HCT116 (cell line): ENCODE measurements at regions not wholly inside any gene's neighbourhood (a gene's known extent, or its start where the extent isn't known, plus 50 kb on each side); places are given as distances from the start of the nearest gene placed in this dataset.
"Not testable (repeated sequence)": the region's sequence is repeated elsewhere in the genome, so short reads cannot be mapped to it uniquely, and the experiment has no call there.

Source experiments
- ATAC-seq: fragments of 200-7000 bp; cut with Tn5 transposase; 2 replicates; pipeline ENCODE4 v1.9.1; 2020; ENCODE audit warnings: mild to moderate bottlenecking, moderate library complexity
- BruUV-seq: library from RNA; stranded (reverse); fragments of 400-500 nt; replicated peaks from 2 replicates; lab custom pipeline; 2021; lab: Mats Ljungman, UMichigan
- CTCF ChIA-PET: fragments of 300-600 bp; sonication (Branson Sonifier 250); formaldehyde crosslinking; loops from one replicate; lab custom pipeline; 2021; ENCODE audit warnings: antibody characterized with exemption; lab: Charles Lee
- POLR2A ChIA-PET: fragments of 300-600, 350-600 bp; sonication (Branson Sonifier 250); formaldehyde crosslinking; loops from one replicate; lab custom pipeline; 2021; ENCODE audit warnings: antibody characterized with exemption; lab: Charles Lee
- RAD21 ChIA-PET, 2 experiments: fragments of 300-600 bp; sonication (Branson Sonifier 250); formaldehyde crosslinking; loops; one replicate each; lab custom pipeline; 2023; ENCODE audit warnings: low total read pairs in 2 of 2; ENCODE audit not compliant: uncharacterized antibody in 2 of 2, unreplicated experiment in 2 of 2, low non-redundant PET in 1 of 2; lab: Charles Lee
- DNase-seq: peaks from one replicate; pipeline ENCODE4 v3.0.0-alpha.2; 2010; ENCODE audit warnings: low read depth, low spot score
- H2AFZ ChIP-seq: fragments of 200-600 bp; shearing (Covaris generic), sonication (generic); 2 replicates; pipeline ENCODE4 v1.6.1; 2017; ENCODE audit warnings: low read depth, mixed run types, mixed read lengths, antibody characterized with exemption, low read length; ENCODE audit not compliant: poor library complexity, severe bottlenecking
- H3K27ac ChIP-seq: 2 replicates; pipeline ENCODE4 v1.5.1; 2012; ENCODE audit warnings: low read depth, low read length
- H3K27me3 ChIP-seq: fragments of 200-600 bp; sonication (generic); 2 replicates; pipeline ENCODE4 v1.6.1; 2016; ENCODE audit warnings: mixed run types, low read length, mixed read lengths; ENCODE audit not compliant: insufficient read depth
- H3K36me3 ChIP-seq, 2 experiments: fragments of 200-500 bp in 1 of 2; fragments of 200-600 bp in 1 of 2; sonication (Bioruptor generic) in 1 of 2; sonication (generic) in 1 of 2; 2 replicates each; pipeline versions ENCODE4 v1.5.1 to v1.6.1; 2014 to 2016; ENCODE audit warnings: low read length in 2 of 2, inconsistent platforms in 1 of 2, mixed read lengths in 1 of 2, mixed run types in 1 of 2; ENCODE audit not compliant: insufficient read depth in 2 of 2, control insufficient read depth in 1 of 2
- H3K4me1 ChIP-seq, 2 experiments: fragments of 200-600 bp in 1 of 2; sonication (generic) in 1 of 2; 2 replicates each; pipeline versions ENCODE4 v1.5.1 to v1.6.1; 2012 to 2017; ENCODE audit warnings: low read length in 2 of 2, inconsistent platforms in 1 of 2, mild to moderate bottlenecking in 1 of 2, mixed read lengths in 1 of 2, mixed run types in 1 of 2, moderate library complexity in 1 of 2; ENCODE audit not compliant: insufficient read depth in 2 of 2, control insufficient read depth in 1 of 2
- H3K4me2 ChIP-seq: fragments of 200-600 bp; sonication (generic); 2 replicates; pipeline ENCODE4 v1.6.1; 2017; ENCODE audit warnings: mixed run types, low read length, mixed read lengths
- H3K4me3 ChIP-seq, 2 experiments: fragments of 200-600 bp in 1 of 2; sonication (generic) in 1 of 2; replicated peaks in 1 of 2; 2 replicates each; pipeline ENCODE4 v1.5.1; 2011 to 2016; ENCODE audit warnings: low read length in 2 of 2, control low read depth in 1 of 2, low read depth in 1 of 2, mild to moderate bottlenecking in 1 of 2, mixed read lengths in 1 of 2, mixed run types in 1 of 2
- H3K79me2 ChIP-seq: fragments of 200-600 bp; sonication (generic); 2 replicates; pipeline ENCODE4 v1.6.1; 2017; ENCODE audit warnings: mild to moderate bottlenecking, mixed run types, low read length, moderate library complexity, mixed read lengths; ENCODE audit not compliant: insufficient read depth
- H3K9ac ChIP-seq: fragments of 200-600 bp; sonication (generic); 2 replicates; pipeline ENCODE4 v1.6.1; 2016; ENCODE audit warnings: low read length, mixed read lengths
- H3K9me2 ChIP-seq: fragments of 200-600 bp; sonication (generic), shearing (Covaris generic); 2 replicates; pipeline ENCODE4 v1.6.1; 2017; ENCODE audit warnings: mixed run types, mild to moderate bottlenecking, moderate library complexity; ENCODE audit not compliant: insufficient read depth
- H3K9me3 ChIP-seq, 2 experiments: fragments of 200-500 bp in 1 of 2; fragments of 200-600 bp in 1 of 2; sonication (Bioruptor generic) in 1 of 2; sonication (generic) in 1 of 2; 2 replicates each; pipeline ENCODE4 v1.6.1; 2014 to 2017; ENCODE audit warnings: low read length in 2 of 2, mixed read lengths in 2 of 2, inconsistent platforms in 1 of 2, low read depth in 1 of 2, mild to moderate bottlenecking in 1 of 2, mixed run types in 1 of 2, moderate library complexity in 1 of 2; ENCODE audit not compliant: control insufficient read depth in 1 of 2, insufficient read depth in 1 of 2
- H4K20me1 ChIP-seq: fragments of 200-600 bp; sonication (generic), shearing (Covaris generic); 2 replicates; pipeline ENCODE4 v1.6.1; 2017; ENCODE audit warnings: mixed run types, mild to moderate bottlenecking, moderate library complexity; ENCODE audit not compliant: insufficient read depth
- CEBPB ChIP-seq: IDR thresholded peaks from 2 replicates; pipeline ENCODE4 v1.6.1; 2012; ENCODE audit warnings: low read depth
- JUND ChIP-seq: IDR thresholded peaks from 2 replicates; pipeline ENCODE4 v1.6.1; 2012
- POLR2A ChIP-seq: IDR thresholded peaks from 2 replicates; pipeline ENCODE4 v1.7.0; 2011; ENCODE audit warnings: borderline replicate concordance; ENCODE audit not compliant: insufficient read depth, insufficient read length; ENCODE audit errors: extremely low read depth
- RAD21 ChIP-seq: IDR thresholded peaks from 2 replicates; pipeline ENCODE4 v1.6.1; 2012; ENCODE audit warnings: low read depth, mild to moderate bottlenecking
- SP1 ChIP-seq: IDR thresholded peaks from 2 replicates; pipeline ENCODE4 v1.6.1; 2012; ENCODE audit warnings: low read depth
- TCF7L2 ChIP-seq: IDR thresholded peaks from 2 replicates; pipeline ENCODE4 v1.7.0; 2011; ENCODE audit warnings: borderline replicate concordance, inconsistent platforms; ENCODE audit not compliant: insufficient read depth, insufficient read length; ENCODE audit errors: extremely low read depth
- YY1 ChIP-seq: IDR thresholded peaks from 2 replicates; pipeline ENCODE4 v1.6.1; 2011; ENCODE audit warnings: low read length, low read depth, moderate library complexity, mild to moderate bottlenecking; ENCODE audit not compliant: insufficient replicate concordance; ENCODE audit errors: extremely low read depth
- ZFX ChIP-seq: fragments of 450-650 bp; IDR thresholded peaks from 2 replicates; pipeline ENCODE4 v1.6.1; 2017
- ZNF274 ChIP-seq: fragments of 200-500 bp; sonication (Bioruptor generic); IDR thresholded peaks from 2 replicates; pipeline ENCODE4 v1.6.1; 2014; ENCODE audit warnings: mild to moderate bottlenecking, low read depth, low read length, inconsistent platforms
- intact Hi-C: fragments of 100-400 bp; cut with micrococcal nuclease; formaldehyde crosslinking; loops from 2 replicates; pipeline ENCODE4 v1.10.0; 2022
- TF ChIP-seq, protein P1 (sequence below), 3 experiments: fragments of 200-600 bp in 1 of 3; sonication (generic) in 1 of 3; IDR thresholded peaks in 2 of 3; conservative IDR thresholded peaks in 1 of 3; 2 replicates each; pipeline ENCODE4 v1.5.1; 2012 to 2017; ENCODE audit warnings: low read depth in 2 of 3, low read length in 2 of 3, antibody characterized with exemption in 1 of 3, borderline replicate concordance in 1 of 3, control low read depth in 1 of 3, mild to moderate bottlenecking in 1 of 3, mixed read lengths in 1 of 3, mixed run types in 1 of 3, moderate library complexity in 1 of 3; ENCODE audit not compliant: insufficient read depth in 1 of 3
- TF ChIP-seq, protein P2 (sequence below): IDR thresholded peaks from 2 replicates; pipeline ENCODE4 v1.6.1; 2012; ENCODE audit warnings: low read depth

DNA sequence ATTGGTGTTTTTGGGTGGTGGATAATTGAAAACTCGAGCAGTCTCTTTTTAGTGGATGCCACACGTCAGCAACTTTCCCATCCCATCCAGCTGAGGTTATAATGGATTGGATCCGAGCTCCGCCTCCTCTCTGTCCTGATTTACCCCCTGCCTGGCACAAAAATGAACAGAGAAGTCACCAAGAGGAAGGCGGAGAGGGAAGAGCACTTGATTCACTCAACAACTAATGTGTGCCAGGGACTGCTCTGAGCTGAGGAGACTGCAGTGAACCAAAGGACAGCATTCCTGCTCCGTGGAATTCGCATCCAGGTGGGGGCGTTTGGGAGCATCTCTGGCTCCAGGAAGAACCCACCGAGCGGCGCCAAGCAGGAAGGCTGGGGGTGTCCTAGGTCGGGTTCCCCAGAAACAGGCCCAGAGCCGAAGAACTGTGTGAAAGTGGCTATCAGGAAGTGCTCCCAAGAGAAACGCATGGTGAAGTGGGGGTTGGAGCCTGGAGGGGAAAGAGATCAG lies 95.8 kb upstream of the NAA20 start (continued):
- TF ChIP-seq ZFX (no peak), RAD21 (no peak), ZNF274 (no peak)

DNA sequence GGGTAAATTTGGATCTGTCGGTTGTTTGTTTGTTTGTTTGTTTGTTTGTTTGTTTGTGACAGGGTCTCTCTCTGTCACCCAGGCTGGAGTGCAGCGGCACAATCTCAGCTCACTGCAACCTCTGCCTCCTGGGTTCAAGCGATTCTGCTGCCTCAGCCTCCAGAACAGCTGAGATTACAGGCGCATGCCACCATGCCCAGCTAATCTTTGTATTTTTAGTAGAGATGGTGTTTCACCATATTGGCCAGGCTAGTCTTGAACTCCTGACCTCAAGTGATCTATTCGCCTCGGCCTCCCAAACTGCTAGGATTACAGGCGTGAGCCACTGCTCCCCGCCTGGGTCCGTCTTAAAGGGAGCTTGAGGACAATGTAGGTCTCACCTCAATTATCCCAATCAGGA lies 95.3 kb upstream of the NAA20 start:
- H3K79me2 ChIP-seq, H3K27me3 ChIP-seq, DNase-seq, H3K4me1 ChIP-seq, POLR2A ChIA-PET, H3K27ac ChIP-seq, H3K4me2 ChIP-seq, H2AFZ ChIP-seq, BruUV-seq, H3K36me3 ChIP-seq, CTCF ChIA-PET, H3K9ac ChIP-seq, H4K20me1 ChIP-seq, H3K4me3 ChIP-seq, ATAC-seq, H3K9me3 ChIP-seq, RAD21 ChIA-PET, H3K9me2 ChIP-seq, intact Hi-C loops: not testable (repeated sequence)

DNA sequence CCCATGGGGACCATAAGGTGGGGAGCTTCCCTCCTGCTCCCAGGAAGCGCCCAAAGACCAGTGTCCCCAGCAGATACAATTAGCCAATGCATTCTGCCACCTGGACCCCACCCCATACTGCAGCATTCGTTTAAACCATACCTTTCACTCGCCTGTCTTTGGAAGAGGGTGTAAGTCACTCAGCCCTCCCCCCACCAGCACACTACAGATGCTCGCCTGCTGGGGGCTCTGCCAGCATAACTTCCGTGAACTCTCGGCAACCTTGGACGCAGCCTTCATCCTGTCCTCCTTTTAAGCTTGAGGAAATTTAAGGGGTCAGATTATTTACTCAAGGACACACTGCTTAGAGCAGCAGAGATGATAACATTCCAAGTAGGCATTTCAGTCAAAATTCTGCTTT lies 94.4 kb upstream of the NAA20 start:
- POLR2A ChIA-PET, result no interaction called here
- no TSS peak for BruUV-seq
- Histone ChIP-seq H3K27me3 (no peaks in the 10 kb centered on the region), H3K9me2 (no peaks in the 10 kb centered on the region), H3K4me2 (no peak overlapping the region)
- no peak for DNase-seq
- intact Hi-C loops, result no loop called here
- TF ChIP-seq, protein P1, sequence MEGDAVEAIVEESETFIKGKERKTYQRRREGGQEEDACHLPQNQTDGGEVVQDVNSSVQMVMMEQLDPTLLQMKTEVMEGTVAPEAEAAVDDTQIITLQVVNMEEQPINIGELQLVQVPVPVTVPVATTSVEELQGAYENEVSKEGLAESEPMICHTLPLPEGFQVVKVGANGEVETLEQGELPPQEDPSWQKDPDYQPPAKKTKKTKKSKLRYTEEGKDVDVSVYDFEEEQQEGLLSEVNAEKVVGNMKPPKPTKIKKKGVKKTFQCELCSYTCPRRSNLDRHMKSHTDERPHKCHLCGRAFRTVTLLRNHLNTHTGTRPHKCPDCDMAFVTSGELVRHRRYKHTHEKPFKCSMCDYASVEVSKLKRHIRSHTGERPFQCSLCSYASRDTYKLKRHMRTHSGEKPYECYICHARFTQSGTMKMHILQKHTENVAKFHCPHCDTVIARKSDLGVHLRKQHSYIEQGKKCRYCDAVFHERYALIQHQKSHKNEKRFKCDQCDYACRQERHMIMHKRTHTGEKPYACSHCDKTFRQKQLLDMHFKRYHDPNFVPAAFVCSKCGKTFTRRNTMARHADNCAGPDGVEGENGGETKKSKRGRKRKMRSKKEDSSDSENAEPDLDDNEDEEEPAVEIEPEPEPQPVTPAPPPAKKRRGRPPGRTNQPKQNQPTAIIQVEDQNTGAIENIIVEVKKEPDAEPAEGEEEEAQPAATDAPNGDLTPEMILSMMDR (IDR thresholded peaks at IDR 0.05 in 2 of 3, conservative IDR thresholded peaks at IDR 0.05 in 1 of 3; ENCODE audit: borderline replicate concordance in 1 of 3, insufficient read depth in 1 of 3, low read depth in 2 of 3, low read length in 2 of 3), result no peak
- TF ChIP-seq JUND, result no peak
- no peak for TF ChIP-seq CEBPB
- TF ChIP-seq SP1, result no peak
- TF ChIP-seq ZNF274, result no peak
- TF ChIP-seq, protein P2, sequence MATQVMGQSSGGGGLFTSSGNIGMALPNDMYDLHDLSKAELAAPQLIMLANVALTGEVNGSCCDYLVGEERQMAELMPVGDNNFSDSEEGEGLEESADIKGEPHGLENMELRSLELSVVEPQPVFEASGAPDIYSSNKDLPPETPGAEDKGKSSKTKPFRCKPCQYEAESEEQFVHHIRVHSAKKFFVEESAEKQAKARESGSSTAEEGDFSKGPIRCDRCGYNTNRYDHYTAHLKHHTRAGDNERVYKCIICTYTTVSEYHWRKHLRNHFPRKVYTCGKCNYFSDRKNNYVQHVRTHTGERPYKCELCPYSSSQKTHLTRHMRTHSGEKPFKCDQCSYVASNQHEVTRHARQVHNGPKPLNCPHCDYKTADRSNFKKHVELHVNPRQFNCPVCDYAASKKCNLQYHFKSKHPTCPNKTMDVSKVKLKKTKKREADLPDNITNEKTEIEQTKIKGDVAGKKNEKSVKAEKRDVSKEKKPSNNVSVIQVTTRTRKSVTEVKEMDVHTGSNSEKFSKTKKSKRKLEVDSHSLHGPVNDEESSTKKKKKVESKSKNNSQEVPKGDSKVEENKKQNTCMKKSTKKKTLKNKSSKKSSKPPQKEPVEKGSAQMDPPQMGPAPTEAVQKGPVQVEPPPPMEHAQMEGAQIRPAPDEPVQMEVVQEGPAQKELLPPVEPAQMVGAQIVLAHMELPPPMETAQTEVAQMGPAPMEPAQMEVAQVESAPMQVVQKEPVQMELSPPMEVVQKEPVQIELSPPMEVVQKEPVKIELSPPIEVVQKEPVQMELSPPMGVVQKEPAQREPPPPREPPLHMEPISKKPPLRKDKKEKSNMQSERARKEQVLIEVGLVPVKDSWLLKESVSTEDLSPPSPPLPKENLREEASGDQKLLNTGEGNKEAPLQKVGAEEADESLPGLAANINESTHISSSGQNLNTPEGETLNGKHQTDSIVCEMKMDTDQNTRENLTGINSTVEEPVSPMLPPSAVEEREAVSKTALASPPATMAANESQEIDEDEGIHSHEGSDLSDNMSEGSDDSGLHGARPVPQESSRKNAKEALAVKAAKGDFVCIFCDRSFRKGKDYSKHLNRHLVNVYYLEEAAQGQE, result no peak
- TF ChIP-seq YY1, result no peak
- no peak for TF ChIP-seq ZFX
- no peak for TF ChIP-seq POLR2A
- no peak for TF ChIP-seq TCF7L2
- TF ChIP-seq, all 23 proteins: peak for 0
- Histone ChIP-seq H3K4me1 (no peaks in the 10 kb centered on the region), H4K20me1 (no peaks in the 10 kb centered on the region), H3K4me3 (no peak overlapping the region), H3K79me2 (no peaks in the 10 kb centered on the region), H3K36me3 (no peaks in the 10 kb centered on the region), H3K27ac (no peak overlapping the region), H3K9ac (no peak overlapping the region), H3K9me3 (no peaks in the 10 kb centered on the region), H2AFZ (no peak overlapping the region)
- ChIA-PET RAD21 (no interaction called here), CTCF (no interaction called here)
- ATAC-seq, result no peak
